HUES64 (cell line): ENCODE measurements at regions not wholly inside any gene's neighbourhood (a gene's known extent, or its start where the extent isn't known, plus 50 kb on each side); places are given as distances from the start of the nearest gene placed in this dataset.

ENCODE experiments used
- H3K27ac ChIP-seq: 2 replicates; pipeline ENCODE4 v1.7.0; 2013; ENCODE audit warnings: low read depth, low read length, inconsistent platforms
- H3K27me3 ChIP-seq: 2 replicates; pipeline ENCODE4 v1.6.1; 2013; ENCODE audit warnings: mild to moderate bottlenecking, low read length; ENCODE audit not compliant: insufficient read depth
- H3K36me3 ChIP-seq: 2 replicates; pipeline ENCODE4 v1.6.1; 2013; ENCODE audit warnings: mild to moderate bottlenecking, low read length; ENCODE audit not compliant: insufficient read depth
- H3K4me1 ChIP-seq: 2 replicates; pipeline ENCODE4 v1.6.1; 2013; ENCODE audit warnings: mild to moderate bottlenecking, low read length, moderate library complexity; ENCODE audit not compliant: insufficient read depth
- H3K4me3 ChIP-seq: 2 replicates; pipeline ENCODE4 v1.5.1; 2013; ENCODE audit warnings: mild to moderate bottlenecking, low read length, moderate library complexity
- H3K9ac ChIP-seq: 2 replicates; pipeline ENCODE4 v1.6.1; 2013; ENCODE audit warnings: mild to moderate bottlenecking, low read depth, low read length
- H3K9me3 ChIP-seq: 2 replicates; pipeline ENCODE4 v1.6.1; 2013; ENCODE audit warnings: low read depth, low read length; ENCODE audit not compliant: insufficient read depth
- WGBS: fragments of 150-250, 120-280 bp; methylation state at CpG from one replicate; pipeline ENCODE4 v1.1.7; 2013; ENCODE audit warnings: missing lambda C conversion rate; 5-methylcytosine and 5-hydroxymethylcytosine counted together

DNA sequence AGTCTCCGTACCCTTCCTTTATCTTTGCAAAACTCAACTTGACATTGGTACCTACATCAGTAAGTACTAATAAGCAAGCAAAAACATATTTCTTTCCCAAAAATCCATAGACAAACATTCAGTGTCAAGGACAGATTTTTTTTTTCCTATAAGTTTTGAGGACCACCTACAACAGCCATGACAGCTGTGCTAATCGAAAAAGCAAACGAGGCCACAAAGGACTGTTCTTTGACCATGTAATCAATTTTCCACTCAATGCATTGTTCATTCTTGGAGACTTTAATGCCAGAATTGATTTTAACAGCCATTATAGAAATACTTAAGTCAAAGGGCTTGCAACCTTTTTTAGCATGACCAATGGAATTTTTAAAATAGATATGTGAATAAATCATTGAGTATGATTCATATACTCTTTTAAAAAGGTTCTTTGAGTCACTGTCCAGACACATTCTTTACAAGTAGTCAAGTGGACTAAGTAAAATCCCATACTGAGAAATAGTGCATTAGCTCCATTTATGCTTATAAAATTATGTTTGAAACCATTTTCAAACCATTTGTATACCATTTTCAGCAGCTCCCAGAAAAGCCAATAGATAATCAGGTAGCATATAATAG lies 323.9 kb downstream of the MZT1 start:
- Histone ChIP-seq H3K36me3 (no peaks in the 10 kb centered on the region), H3K27ac (no peak overlapping the region), H3K4me1 (peaks cover 4% of the 10 kb centered on the region; the same call in 1 of the 2 replicates), H3K9ac (no peak overlapping the region), H3K9me3 (no peaks in the 10 kb centered on the region), H3K4me3 (no peak overlapping the region), H3K27me3 (no peaks in the 10 kb centered on the region)
- 96% methylated on average over 3 of the region's 3 CpGs for WGBS

DNA sequence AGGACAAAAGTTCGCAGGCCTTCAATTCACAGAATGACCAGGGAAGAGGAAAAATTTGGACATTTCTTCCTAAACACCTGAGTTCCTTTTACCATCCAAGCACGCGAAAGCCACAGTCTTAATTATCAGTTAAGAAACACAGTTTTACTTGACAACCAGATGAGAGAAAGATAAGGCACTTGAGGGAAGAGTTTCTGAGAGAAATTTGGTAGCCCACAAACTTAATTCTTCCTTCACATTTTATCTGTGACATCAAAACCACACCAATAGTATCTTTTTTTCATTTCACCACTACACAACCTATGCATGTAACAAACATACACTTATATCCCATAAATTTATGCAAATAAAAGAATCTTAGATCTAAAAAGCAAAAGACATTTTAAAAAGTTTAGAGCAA lies 326.6 kb downstream of the MZT1 start:
- H3K9ac ChIP-seq = no peak overlapping the region
- peaks cover 14% of the 10 kb centered on the region for H3K4me1 ChIP-seq
- no peak overlapping the region for H3K4me3 ChIP-seq
- H3K9me3 ChIP-seq = no peaks in the 10 kb centered on the region
- no peaks in the 10 kb centered on the region for H3K36me3 ChIP-seq
- no peaks in the 10 kb centered on the region for H3K27me3 ChIP-seq
- H3K27ac ChIP-seq = no peak overlapping the region
- WGBS = 94% methylated on average over 3 of the region's 3 CpGs

DNA sequence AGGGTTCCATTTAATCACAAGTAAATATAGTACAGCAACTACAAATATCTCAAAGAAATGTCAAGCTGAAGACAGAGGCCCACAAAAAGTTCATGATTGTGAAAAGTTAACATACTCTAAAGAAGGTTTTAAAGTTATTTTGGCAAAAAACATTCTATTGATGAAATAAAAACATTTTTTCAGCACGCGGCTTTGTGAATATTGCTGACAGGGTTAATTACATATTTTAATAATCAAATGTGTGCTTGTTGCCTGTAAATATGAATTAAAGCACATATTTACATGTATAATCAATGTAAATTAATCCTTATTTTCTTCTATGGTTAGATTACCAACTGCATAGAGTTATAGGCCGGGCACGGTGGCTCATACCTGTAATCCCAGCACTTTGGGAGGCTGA lies 328.1 kb downstream of the MZT1 start:
- Histone ChIP-seq H3K27me3 (no peaks in the 10 kb centered on the region), H3K27ac (no peak overlapping the region), H3K9me3 (no peaks in the 10 kb centered on the region), H3K9ac (no peak overlapping the region), H3K4me3 (no peak overlapping the region), H3K4me1 (peaks cover 14% of the 10 kb centered on the region), H3K36me3 (no peaks in the 10 kb centered on the region)
- WGBS = 98% methylated on average over 4 of the region's 4 CpGs

DNA sequence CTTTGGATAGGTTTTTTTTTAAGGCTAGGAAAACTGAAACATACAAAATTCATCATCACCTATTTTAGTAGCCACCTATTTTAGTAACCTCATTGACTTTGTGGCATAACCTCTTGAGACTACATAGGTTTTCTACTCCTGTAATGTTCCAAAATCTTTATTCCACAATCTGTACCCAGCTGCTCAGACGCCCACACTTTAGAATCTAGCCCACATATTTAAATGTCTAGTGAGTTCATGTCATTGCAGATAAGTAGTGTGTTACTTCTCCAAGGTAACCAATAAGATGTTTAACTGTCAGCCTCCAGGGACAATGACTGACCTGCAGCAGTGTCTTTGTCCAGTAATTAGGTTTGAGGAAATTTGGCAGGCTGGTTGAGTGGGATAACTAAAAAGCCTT lies 330.2 kb downstream of the MZT1 start:
- H3K36me3 ChIP-seq = no peaks in the 10 kb centered on the region
- no peak overlapping the region for H3K9ac ChIP-seq
- peaks cover 14% of the 10 kb centered on the region for H3K4me1 ChIP-seq
- no peak overlapping the region for H3K27ac ChIP-seq
- H3K4me3 ChIP-seq = no peak overlapping the region
- no peaks in the 10 kb centered on the region for H3K9me3 ChIP-seq
- WGBS = 100% methylated on average over 1 of the region's 1 CpG
- no peaks in the 10 kb centered on the region for H3K27me3 ChIP-seq

DNA sequence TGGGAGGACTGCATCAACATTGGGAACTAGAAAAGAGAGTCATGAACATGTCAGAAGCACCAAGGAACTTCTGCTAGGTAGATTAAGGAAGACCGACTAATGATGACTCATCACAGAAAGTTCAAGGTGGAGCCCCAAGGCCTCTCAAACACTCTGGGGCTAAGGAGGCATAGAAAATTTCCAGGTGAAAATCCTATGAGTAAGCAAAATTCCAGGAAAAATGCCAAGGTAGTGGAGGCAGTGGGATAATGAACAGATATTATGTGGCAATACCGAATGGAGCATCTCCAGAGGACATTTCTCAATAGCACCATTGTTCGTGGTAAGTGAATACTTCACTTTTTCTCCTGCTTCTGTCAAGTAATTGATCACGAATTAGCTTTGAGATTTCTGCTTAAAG lies 336.5 kb downstream of the MZT1 start:
- H3K27ac ChIP-seq = no peak overlapping the region
- H3K9me3 ChIP-seq = no peaks in the 10 kb centered on the region
- H3K27me3 ChIP-seq = no peaks in the 10 kb centered on the region

DNA sequence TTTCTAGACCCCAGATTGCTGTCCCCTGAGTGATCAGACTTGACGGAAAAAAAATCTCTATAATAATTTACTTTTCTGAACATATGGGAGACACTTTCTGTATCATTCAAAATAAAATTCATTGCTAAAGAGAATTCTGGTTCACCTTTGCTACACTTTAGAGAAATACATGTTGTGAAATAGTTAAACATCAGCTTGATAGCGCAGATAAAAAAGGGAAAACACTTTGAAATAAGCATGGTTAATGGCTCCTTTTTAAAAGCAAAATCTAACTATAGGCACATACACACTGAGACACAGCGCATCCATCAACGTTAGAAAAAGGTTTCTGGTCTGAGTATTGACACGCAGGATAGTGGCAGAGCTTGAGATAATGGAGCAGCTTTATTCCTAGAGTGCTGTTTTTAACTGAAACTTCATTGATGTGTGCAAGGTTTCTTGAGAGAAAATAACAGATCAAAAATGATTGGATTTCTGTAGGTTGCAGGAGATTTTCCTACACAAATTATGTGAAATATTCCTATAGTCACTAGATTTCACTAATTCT lies 341.2 kb downstream of the MZT1 start:
- no peak overlapping the region for H3K27ac ChIP-seq
- no peaks in the 10 kb centered on the region for H3K27me3 ChIP-seq
- H3K9ac ChIP-seq = no peak overlapping the region
- H3K9me3 ChIP-seq = no peaks in the 10 kb centered on the region
- H3K4me1 ChIP-seq = peaks cover 2% of the 10 kb centered on the region; the same call in 1 of the 2 replicates
- H3K4me3 ChIP-seq = no peak overlapping the region
- no peaks in the 10 kb centered on the region for H3K36me3 ChIP-seq
- 93% methylated on average over 5 of the region's 5 CpGs for WGBS

More for the DNA sequence above, 336.5 kb downstream of the MZT1 start:
- WGBS = 95% methylated on average over 4 of the region's 4 CpGs
- no peaks in the 10 kb centered on the region for H3K36me3 ChIP-seq
- no peak overlapping the region for H3K4me3 ChIP-seq
- H3K4me1 ChIP-seq = peaks cover 2% of the 10 kb centered on the region; the same call in 1 of the 2 replicates
- H3K9ac ChIP-seq = no peak overlapping the region

DNA sequence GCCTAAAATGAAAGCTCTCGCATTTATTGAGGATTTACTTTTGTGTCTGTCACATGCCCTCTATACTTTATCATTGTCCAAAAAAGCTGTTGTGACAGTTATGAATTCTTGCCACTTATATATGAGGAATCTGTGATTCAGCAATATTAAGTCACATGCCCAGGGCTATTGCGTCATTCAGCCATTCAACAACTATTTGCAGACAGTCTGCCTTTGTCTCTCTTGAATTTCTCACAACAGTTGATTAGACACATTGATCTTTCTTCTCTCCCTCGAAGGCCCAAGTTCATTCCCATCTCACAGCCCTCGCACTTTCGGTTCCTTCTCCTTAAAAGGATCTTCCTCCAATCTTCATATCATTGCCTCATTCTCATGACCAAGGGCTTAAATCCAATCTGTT lies 342.6 kb downstream of the MZT1 start:
- Histone ChIP-seq H3K9ac (no peak overlapping the region), H3K27ac (no peak overlapping the region), H3K27me3 (no peaks in the 10 kb centered on the region), H3K36me3 (no peaks in the 10 kb centered on the region), H3K4me1 (peaks cover 2% of the 10 kb centered on the region; the same call in 1 of the 2 replicates), H3K4me3 (no peak overlapping the region), H3K9me3 (no peaks in the 10 kb centered on the region)
- WGBS = 96% methylated on average over 5 of the region's 5 CpGs

DNA sequence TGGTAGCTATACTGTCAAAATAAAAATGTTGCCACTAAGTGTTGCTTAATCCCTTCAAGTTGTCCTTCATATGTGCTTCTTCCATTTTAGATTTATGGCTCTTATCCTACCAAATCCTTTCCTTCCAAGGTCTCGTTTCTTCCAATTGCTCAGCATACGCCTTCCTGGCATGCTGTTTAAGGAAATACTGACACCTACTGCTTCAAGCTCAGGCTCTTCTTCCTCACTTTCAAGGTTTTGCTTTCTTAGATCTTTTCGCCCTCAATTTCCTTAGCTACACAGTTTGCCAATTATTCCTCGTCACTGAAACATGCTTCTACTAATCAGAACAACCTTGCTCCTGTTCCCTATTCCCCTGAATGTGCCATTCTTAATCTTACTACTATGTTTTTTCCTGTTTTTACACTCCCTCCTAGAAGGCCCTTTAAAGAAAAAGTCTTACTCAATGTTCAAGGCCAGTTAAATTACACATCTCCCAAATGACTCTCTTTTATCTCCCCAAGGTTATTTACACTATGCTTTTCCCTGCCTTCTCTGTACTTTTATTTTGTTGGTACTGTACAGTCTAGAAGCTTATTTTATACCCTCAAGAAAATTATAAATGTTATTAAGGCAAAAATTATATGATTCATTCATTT lies 343.1 kb downstream of the MZT1 start:
- Histone ChIP-seq H3K9ac (no peak overlapping the region), H3K4me1 (peaks cover 2% of the 10 kb centered on the region; the same call in 1 of the 2 replicates), H3K27me3 (no peaks in the 10 kb centered on the region), H3K9me3 (no peaks in the 10 kb centered on the region), H3K4me3 (no peak overlapping the region), H3K36me3 (no peaks in the 10 kb centered on the region), H3K27ac (no peak overlapping the region)
- WGBS = 84% methylated on average over 4 of the region's 4 CpGs

DNA sequence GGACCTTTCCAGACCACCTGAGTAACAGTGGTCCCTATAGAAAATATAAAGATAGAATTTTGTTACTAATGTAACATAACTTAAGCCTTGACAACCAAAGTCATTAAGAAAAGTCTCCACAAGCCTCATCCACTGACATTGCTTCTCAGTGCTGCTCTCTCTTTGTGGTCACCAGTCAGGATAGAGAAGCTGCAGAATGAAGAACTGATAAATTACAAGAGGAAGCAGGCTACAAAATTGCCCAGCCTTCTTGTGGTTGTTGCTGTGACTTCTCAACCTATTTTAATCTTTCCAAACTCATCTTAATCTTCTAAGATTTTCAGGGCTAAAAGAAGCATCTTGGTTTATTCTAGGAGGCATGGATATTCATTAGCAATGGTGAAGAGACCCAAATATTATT lies 343.8 kb downstream of the MZT1 start:
- Histone ChIP-seq H3K9me3 (no peaks in the 10 kb centered on the region), H3K27ac (no peak overlapping the region), H3K4me1 (peaks cover 2% of the 10 kb centered on the region; the same call in 1 of the 2 replicates), H3K4me3 (no peak overlapping the region), H3K27me3 (no peaks in the 10 kb centered on the region), H3K36me3 (no peaks in the 10 kb centered on the region), H3K9ac (no peak overlapping the region)

DNA sequence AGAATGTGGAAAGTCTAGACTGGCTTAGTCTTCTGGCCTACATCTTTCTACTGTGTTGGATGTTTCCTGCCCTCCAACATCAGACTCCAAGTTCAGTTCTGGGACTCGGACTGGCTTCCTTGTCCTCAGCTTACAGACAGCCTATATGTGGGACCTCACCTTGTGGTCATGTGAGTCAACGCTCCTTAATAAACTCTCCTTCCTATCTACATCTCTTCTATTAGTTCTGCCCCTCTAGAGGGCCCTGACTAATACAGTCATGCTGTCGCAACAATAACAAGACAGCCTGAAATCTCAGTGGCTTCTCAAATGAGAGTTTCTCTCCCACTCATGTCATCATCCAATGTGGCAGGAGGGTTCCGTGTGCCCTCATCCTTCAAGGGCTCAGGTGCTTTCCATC lies 347.8 kb downstream of the MZT1 start:
- Histone ChIP-seq H3K9ac (no peak overlapping the region), H3K4me1 (no peaks in the 10 kb centered on the region), H3K9me3 (no peaks in the 10 kb centered on the region), H3K36me3 (no peaks in the 10 kb centered on the region), H3K27me3 (no peaks in the 10 kb centered on the region), H3K4me3 (no peak overlapping the region), H3K27ac (no peak overlapping the region)
- WGBS = 94% methylated on average over 4 of the region's 4 CpGs

DNA sequence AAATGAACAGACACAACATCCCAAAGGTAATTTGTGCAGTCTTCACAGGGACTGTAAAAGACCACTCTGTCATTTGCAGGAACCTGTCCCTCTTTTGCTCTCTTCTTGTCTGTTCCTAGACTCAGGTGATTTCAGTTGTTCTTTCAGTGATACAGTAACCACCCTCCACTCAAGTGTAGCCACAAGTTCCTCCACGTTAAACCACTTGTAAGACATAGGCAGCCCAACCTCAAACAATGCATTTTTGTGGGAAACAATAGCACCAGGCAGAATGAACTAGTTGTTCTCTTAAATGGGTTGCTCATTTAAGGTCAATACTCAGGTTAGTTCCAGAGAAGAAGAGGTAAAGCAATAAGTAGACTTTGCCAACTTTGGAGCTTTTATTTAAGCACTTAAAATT lies 359.4 kb downstream of the MZT1 start:
- WGBS = 73% methylated on average over 1 of the region's 1 CpG
- H3K27ac ChIP-seq = no peak overlapping the region
- no peaks in the 10 kb centered on the region for H3K36me3 ChIP-seq
- H3K9me3 ChIP-seq = no peaks in the 10 kb centered on the region
- H3K4me1 ChIP-seq = no peaks in the 10 kb centered on the region
- no peak overlapping the region for H3K9ac ChIP-seq
- H3K27me3 ChIP-seq = no peaks in the 10 kb centered on the region
- H3K4me3 ChIP-seq = no peak overlapping the region
